ENCODE measurements at regions not wholly inside any gene's neighbourhood (a gene's known extent, or its start where the extent isn't known, plus 50 kb on each side); places are given as distances from the start of the nearest gene placed in this dataset.
"Not testable (repeated sequence)": the region's sequence is repeated elsewhere in the genome, so short reads cannot be mapped to it uniquely, and the experiment has no call there.

GRCh38 chr6:141874930-141875602 lies 257.7 kb upstream of the GJE1 start:
- no peak for DNase-seq

GRCh38 chr6:141869509-141869908 lies 263.2 kb upstream of the GJE1 start:
- not testable (repeated sequence) for DNase-seq

GRCh38 chr6:141867767-141868166 lies 265.0 kb upstream of the GJE1 start:
- no peak for DNase-seq

- no peak for DNase-seq
Measured at GRCh38 chr6:141866731-141867497, 265.8 kb upstream of the GJE1 start.

- no peak for DNase-seq
Measured at GRCh38 chr6:141851063-141851462, 281.7 kb upstream of the GJE1 start.

- DNase-seq = no peak
Measured at GRCh38 chr6:141848029-141848890, 284.5 kb upstream of the GJE1 start.

GRCh38 chr6:141846639-141847038 lies 286.1 kb upstream of the GJE1 start:
- DNase-seq = no peak

GRCh38 chr6:141843178-141843834 lies 289.4 kb upstream of the GJE1 start:
- DNase-seq = no peak

- no peak for DNase-seq
Measured at GRCh38 chr6:141833001-141833655, 299.6 kb upstream of the GJE1 start.

- no peak for DNase-seq
Measured at GRCh38 chr6:141830530-141830929, 302.2 kb upstream of the GJE1 start.

GRCh38 chr6:141829566-141830360 lies 303.0 kb upstream of the GJE1 start:
- no peak for DNase-seq

GRCh38 chr6:141824350-141824749 lies 308.4 kb upstream of the GJE1 start:
- no peak for DNase-seq

GRCh38 chr6:141815039-141815438 lies 317.7 kb upstream of the GJE1 start:
- not testable (repeated sequence) for DNase-seq

GRCh38 chr6:141809901-141810300 lies 322.8 kb upstream of the GJE1 start:
- no peak for DNase-seq

GRCh38 chr6:141808662-141809061 lies 324.1 kb upstream of the GJE1 start:
- DNase-seq = no peak

- DNase-seq = not testable (repeated sequence)
Measured at GRCh38 chr6:141800973-141801372, 331.8 kb upstream of the GJE1 start.

- no peak for DNase-seq
Measured at GRCh38 chr6:141790921-141791320, 341.8 kb upstream of the GJE1 start.

GRCh38 chr6:141788096-141788495 lies 344.6 kb upstream of the GJE1 start:
- DNase-seq = no peak

GRCh38 chr6:141783585-141783984 lies 349.1 kb upstream of the GJE1 start:
- DNase-seq = no peak

- DNase-seq = no peak
Measured at GRCh38 chr6:141780296-141780695, 352.4 kb upstream of the GJE1 start.

- no peak for DNase-seq
Measured at GRCh38 chr6:141764388-141764787, 368.3 kb upstream of the GJE1 start.

- DNase-seq = no peak
Measured at GRCh38 chr6:141758430-141758829, 374.3 kb upstream of the GJE1 start.

All from NCI-H2029 treated with DMSO at 0.1 percent for 48 hours (cell line).